H1 (cell line): ENCODE measurements at regions not wholly inside any gene's neighbourhood (a gene's known extent, or its start where the extent isn't known, plus 50 kb on each side); places are given as distances from the start of the nearest gene placed in this dataset.

Source experiments
- CTCF ChIA-PET: fragments of 300-600 bp; sonication (Branson Sonifier 250); formaldehyde crosslinking; loops from one replicate; lab custom pipeline; 2021; ENCODE audit not compliant: partially characterized antibody; lab: Charles Lee
- POLR2A ChIA-PET: fragments of 300-600 bp; sonication (Branson Sonifier 250); formaldehyde crosslinking; loops from one replicate; lab custom pipeline; 2021; ENCODE audit warnings: inconsistent platforms; ENCODE audit not compliant: partially characterized antibody; lab: Charles Lee
- DNase-seq, 2 experiments: peaks; one replicate each; pipeline versions ENCODE4 v3.0.0 to v3.0.0-alpha.2; 2010 to 2022; ENCODE audit warnings: low spot score in 2 of 2, low read depth in 1 of 2, mixed read lengths in 1 of 2
- FAIRE-seq: peaks from 2 replicates; lab custom pipeline; 2011; peaks lifted over from hg19 to GRCh38; lab: Jason Lieb, UNC
- H2AFZ ChIP-seq: 2 replicates; pipeline ENCODE4 v1.8.1; 2012; ENCODE audit warnings: low read length, inconsistent platforms
- H2AK5ac ChIP-seq: 2 replicates; pipeline ENCODE4 v1.6.1; 2013; ENCODE audit warnings: low read depth, low read length
- H2BK120ac ChIP-seq: replicated peaks from 2 replicates; pipeline ENCODE3; 2013; ENCODE audit warnings: low read depth, low read length, inconsistent platforms
- H2BK12ac ChIP-seq: 2 replicates; pipeline ENCODE4 v1.6.1; 2013; ENCODE audit warnings: low read depth, low read length
- H2BK15ac ChIP-seq: 2 replicates; pipeline ENCODE4 v1.6.1; 2013; ENCODE audit warnings: low read length
- H2BK20ac ChIP-seq: 2 replicates; pipeline ENCODE4 v1.6.1; 2013; ENCODE audit warnings: low read length
- H2BK5ac ChIP-seq: 2 replicates; pipeline ENCODE4 v1.6.1; 2013; ENCODE audit warnings: low read depth, low read length
- H3K14ac ChIP-seq: 2 replicates; pipeline ENCODE4 v1.6.1; 2013; ENCODE audit warnings: inconsistent platforms; ENCODE audit not compliant: insufficient read length
- H3K18ac ChIP-seq: 2 replicates; pipeline ENCODE4 v1.6.1; 2013; ENCODE audit warnings: low read length; ENCODE audit errors: extremely low read depth
- H3K23ac ChIP-seq: 2 replicates; pipeline ENCODE4 v1.6.1; 2013; ENCODE audit warnings: inconsistent platforms; ENCODE audit not compliant: insufficient read length
- H3K23me2 ChIP-seq: 2 replicates; pipeline ENCODE4 v1.6.1; 2013; ENCODE audit warnings: low read depth, low read length
- H3K27ac ChIP-seq: 2 replicates; pipeline ENCODE4 v1.6.1; 2011; ENCODE audit warnings: low read depth, low read length, inconsistent platforms
- H3K27me3 ChIP-seq, 4 experiments: replicated peaks in 1 of 4; 1 replicate in 1 of 4; 2 replicates in 3 of 4; pipeline versions ENCODE4 v1.6.1 to v1.8.1; 2011 to 2013; ENCODE audit warnings: low read length in 3 of 4, mild to moderate bottlenecking in 3 of 4, inconsistent platforms in 2 of 4, mixed read lengths in 2 of 4, moderate library complexity in 1 of 4; ENCODE audit not compliant: control insufficient read depth in 3 of 4, insufficient read depth in 3 of 4; ENCODE audit errors: extremely low read depth in 1 of 4
- H3K36me3 ChIP-seq, 4 experiments: 2 replicates each; pipeline versions ENCODE4 v1.6.1 to v1.8.1; 2011 to 2013; ENCODE audit warnings: mild to moderate bottlenecking in 4 of 4, low read length in 3 of 4, moderate library complexity in 2 of 4, control low read depth in 1 of 4, inconsistent platforms in 1 of 4; ENCODE audit not compliant: insufficient read depth in 4 of 4, control insufficient read depth in 2 of 4
- H3K4ac ChIP-seq: replicated peaks from 2 replicates; pipeline ENCODE3; 2013; ENCODE audit warnings: low read length, low read depth, mixed read lengths, inconsistent platforms; ENCODE audit not compliant: insufficient read length
- H3K4me1 ChIP-seq, 4 experiments: replicated peaks in 1 of 4; 1 replicate in 1 of 4; 2 replicates in 3 of 4; pipeline versions ENCODE4 v1.6.1 to v1.8.1; 2011 to 2013; ENCODE audit warnings: low read length in 3 of 4, inconsistent platforms in 2 of 4, mixed read lengths in 1 of 4; ENCODE audit not compliant: insufficient read depth in 4 of 4, control insufficient read depth in 3 of 4
- H3K4me2 ChIP-seq, 2 experiments: 2 replicates each; pipeline versions ENCODE4 v1.6.1 to v1.8.1; 2011 to 2013; ENCODE audit warnings: low read depth in 2 of 2, low read length in 2 of 2, control low read depth in 1 of 2, inconsistent platforms in 1 of 2, mild to moderate bottlenecking in 1 of 2; ENCODE audit not compliant: insufficient read depth in 1 of 2
- H3K4me3 ChIP-seq, 4 experiments: fragments of 200-600, 300-600 bp in 1 of 4; sonication (generic), shearing (Covaris generic), sonication (Bioruptor Twin) in 1 of 4; 2 replicates each; pipeline versions ENCODE4 v1.5.1 to v1.8.1; 2011 to 2016; ENCODE audit warnings: low read length in 4 of 4, low read depth in 3 of 4, control low read depth in 2 of 4, inconsistent platforms in 2 of 4, mild to moderate bottlenecking in 2 of 4, mixed read lengths in 1 of 4, moderate library complexity in 1 of 4; ENCODE audit not compliant: insufficient read depth in 2 of 4; ENCODE audit errors: extremely low read depth in 1 of 4
- H3K56ac ChIP-seq: replicated peaks from 2 replicates; pipeline ENCODE3; 2013; ENCODE audit warnings: low read depth, mild to moderate bottlenecking, mixed read lengths, low read length, inconsistent platforms; ENCODE audit not compliant: insufficient read length
- H3K79me1 ChIP-seq: 2 replicates; pipeline ENCODE4 v1.6.1; 2013; ENCODE audit warnings: low read depth, low read length, control low read depth
- H3K79me2 ChIP-seq, 2 experiments: 2 replicates each; pipeline versions ENCODE4 v1.6.1 to v1.8.1; 2012 to 2013; ENCODE audit warnings: low read length in 2 of 2, mild to moderate bottlenecking in 2 of 2, inconsistent platforms in 1 of 2; ENCODE audit not compliant: insufficient read depth in 2 of 2, control insufficient read depth in 1 of 2
- H3K9ac ChIP-seq, 4 experiments: replicated peaks in 1 of 4; 1 replicate in 1 of 4; 2 replicates in 3 of 4; pipeline versions ENCODE4 v1.6.1 to v1.8.1; 2011 to 2013; ENCODE audit warnings: low read depth in 3 of 4, low read length in 3 of 4, control low read depth in 2 of 4, mild to moderate bottlenecking in 2 of 4, moderate library complexity in 2 of 4, inconsistent platforms in 1 of 4; ENCODE audit errors: extremely low read depth in 1 of 4
- H3K9me3 ChIP-seq, 2 experiments: 2 replicates each; pipeline versions ENCODE4 v1.6.1 to v1.8.1; 2012 to 2013; ENCODE audit warnings: mild to moderate bottlenecking in 2 of 2, moderate library complexity in 2 of 2, control low read depth in 1 of 2, inconsistent platforms in 1 of 2, low read depth in 1 of 2, low read length in 1 of 2, mixed read lengths in 1 of 2; ENCODE audit not compliant: insufficient read depth in 2 of 2
- H4K20me1 ChIP-seq, 2 experiments: replicated peaks in 1 of 2; 2 replicates each; pipeline versions ENCODE3 to v1.8.1; 2011 to 2013; ENCODE audit warnings: inconsistent platforms in 2 of 2, low read length in 2 of 2, mild to moderate bottlenecking in 1 of 2; ENCODE audit not compliant: insufficient read depth in 2 of 2, control insufficient read depth in 1 of 2
- H4K5ac ChIP-seq: 2 replicates; pipeline ENCODE4 v1.6.1; 2013; ENCODE audit warnings: low read length, low read depth, mixed read lengths, inconsistent platforms; ENCODE audit not compliant: insufficient read length
- H4K8ac ChIP-seq: 2 replicates; pipeline ENCODE4 v1.8.0; 2013; ENCODE audit warnings: mild to moderate bottlenecking, moderate library complexity, low read length, inconsistent platforms; ENCODE audit not compliant: insufficient read depth; ENCODE audit errors: extremely low read depth
- H4K91ac ChIP-seq: replicated peaks from 2 replicates; pipeline ENCODE3; 2013; ENCODE audit warnings: low read length, mixed read lengths, inconsistent platforms; ENCODE audit not compliant: insufficient read length
- ASH2L ChIP-seq: fragments of 200-600, 300-600 bp; sonication (generic); IDR thresholded peaks from one replicate; pipeline ENCODE4 v1.7.1; 2017; ENCODE audit warnings: low read length
- BACH1 ChIP-seq: IDR thresholded peaks from 2 replicates; pipeline ENCODE4 v1.6.1; 2012; ENCODE audit warnings: low read length, improper control_type of control experiment
- CHD1 ChIP-seq: IDR thresholded peaks from 2 replicates; pipeline ENCODE4 v1.6.1; 2012; ENCODE audit warnings: low read depth, low read length, improper control_type of control experiment
- CTBP2 ChIP-seq: IDR thresholded peaks from 2 replicates; pipeline ENCODE4 v1.7.0; 2011; ENCODE audit warnings: borderline replicate concordance, mild to moderate bottlenecking, moderate library complexity, mixed read lengths, low read length; ENCODE audit not compliant: insufficient read depth, insufficient read length
- EP300 ChIP-seq, 2 experiments: IDR thresholded peaks; 1 replicate in 1 of 2; 2 replicates in 1 of 2; pipeline ENCODE4 v1.6.1; 2011 to 2012; ENCODE audit warnings: low read depth in 2 of 2, low read length in 2 of 2, mild to moderate bottlenecking in 2 of 2, borderline replicate concordance in 1 of 2, inconsistent platforms in 1 of 2, moderate library complexity in 1 of 2
- HDAC6 ChIP-seq: IDR thresholded peaks from one replicate; pipeline ENCODE4 v1.7.1; 2012; ENCODE audit warnings: low read depth, mild to moderate bottlenecking, inconsistent platforms, low read length, moderate library complexity
- KDM1A ChIP-seq: fragments of 200-600, 300-600 bp; sonication (generic); IDR thresholded peaks from 2 replicates; pipeline ENCODE4 v1.7.1; 2016; ENCODE audit warnings: mild to moderate bottlenecking, low read length, borderline replicate concordance
- MAFK ChIP-seq: IDR thresholded peaks from 2 replicates; pipeline ENCODE4 v1.6.1; 2012; ENCODE audit warnings: low read depth, mild to moderate bottlenecking, improper control_type of control experiment, low read length
- NRF1 ChIP-seq: IDR thresholded peaks from 2 replicates; pipeline ENCODE4 v1.6.1; 2011; ENCODE audit warnings: mild to moderate bottlenecking, low read depth, low read length, improper control_type of control experiment
- RFX5 ChIP-seq: IDR thresholded peaks from 2 replicates; pipeline ENCODE4 v1.6.1; 2011; ENCODE audit warnings: low read depth, low read length, improper control_type of control experiment, borderline replicate concordance
- SRF ChIP-seq: IDR thresholded peaks from 2 replicates; pipeline ENCODE4 v1.6.1; 2011; ENCODE audit warnings: mild to moderate bottlenecking, low read depth, low read length, moderate library complexity
- SUZ12 ChIP-seq: fragments of 200-600 bp; sonication (generic); IDR thresholded peaks from 2 replicates; pipeline ENCODE4 v1.6.1; 2012; ENCODE audit warnings: mild to moderate bottlenecking, inconsistent platforms, low read length, moderate library complexity, mixed read lengths
- TAF1 ChIP-seq: IDR thresholded peaks from 2 replicates; pipeline ENCODE4 v1.6.1; 2011; ENCODE audit warnings: mild to moderate bottlenecking, low read depth, low read length
- TEAD4 ChIP-seq: IDR thresholded peaks from 2 replicates; pipeline ENCODE4 v1.6.1; 2012; ENCODE audit warnings: low read depth, low read length, inconsistent platforms, mixed read lengths
- ZNF274 ChIP-seq: IDR thresholded peaks from 2 replicates; pipeline ENCODE4 v1.7.0; 2012; ENCODE audit warnings: low read length, borderline replicate concordance; ENCODE audit errors: extremely low read depth
- WGBS, 2 experiments: shearing (Covaris generic) in 1 of 2; methylation state at CpG; one replicate each; pipeline versions ENCODE4 v1.1.6 to v1.1.7; 2013 to 2015; ENCODE audit warnings: low lambda C conversion rate in 2 of 2, mixed read lengths in 2 of 2, inconsistent platforms in 1 of 2, low coverage in 1 of 2, missing lambda C conversion rate in 1 of 2; ENCODE audit not compliant: insufficient replicate concordance in 2 of 2, insufficient coverage in 1 of 2, insufficient read length in 1 of 2; ENCODE audit errors: extremely low coverage in 1 of 2, missing lambda C conversion rate in 1 of 2; 5-methylcytosine and 5-hydroxymethylcytosine counted together

- H4K91ac ChIP-seq, result no peak overlapping the region
- no peaks in the 10 kb centered on the region for H3K23me2 ChIP-seq
- H2BK20ac ChIP-seq, result no peak overlapping the region
- no peak overlapping the region for H3K56ac ChIP-seq
- H3K23ac ChIP-seq, result no peak overlapping the region
- CTCF ChIA-PET, result interaction anchor here (1.3 to 1.4 kb wide), 2 partner anchors 18 to 78 kb away, joined by 3 to 4 read pairs; no protein-coding TSS in a partner anchor
- no peaks in the 10 kb centered on the region for H3K36me3 ChIP-seq
- no peak for TF ChIP-seq SUZ12
- TF ChIP-seq RFX5, result no peak
- TF ChIP-seq NRF1, result no peak
- no peak for TF ChIP-seq BACH1
- TF ChIP-seq ASH2L, result no peak
- TF ChIP-seq ZNF274, result no peak
- TF ChIP-seq TEAD4, result no peak
- no peak for TF ChIP-seq EP300 (IDR thresholded peaks at IDR 0.05; ENCODE audit: borderline replicate concordance in 1 of 2, low read depth in 2 of 2, low read length in 2 of 2)
- TF ChIP-seq CTBP2, result no peak
- no peak for TF ChIP-seq KDM1A
- no peak for TF ChIP-seq MAFK
- TF ChIP-seq SRF, result no peak
- no peak for TF ChIP-seq TAF1
- TF ChIP-seq HDAC6, result no peak
- TF ChIP-seq CHD1, result no peak
- H3K79me1 ChIP-seq, result no peaks in the 10 kb centered on the region
- no peak overlapping the region for H3K18ac ChIP-seq
- H3K9ac ChIP-seq, result no peak overlapping the region
- H2AK5ac ChIP-seq, result no peak overlapping the region
- no peaks in the 10 kb centered on the region for H4K20me1 ChIP-seq
- 89% methylated on average over 1 of the region's 1 CpG; no CpG with 5 or more reads in 1 of the 2 experiments for WGBS, 2 experiments
- no peak overlapping the region for H2BK12ac ChIP-seq
- no peak for DNase-seq
- no peaks in the 10 kb centered on the region for H3K27me3 ChIP-seq
- H4K8ac ChIP-seq, result no peak overlapping the region
- no peak overlapping the region for H2BK120ac ChIP-seq
- POLR2A ChIA-PET, result no interaction called here
- H4K5ac ChIP-seq, result no peak overlapping the region
- H3K4me2 ChIP-seq, result no peak overlapping the region
- H3K9me3 ChIP-seq, result no peaks in the 10 kb centered on the region
- no peak overlapping the region for H2AFZ ChIP-seq
- no peak for FAIRE-seq
- H3K4ac ChIP-seq, result no peak overlapping the region
- H3K79me2 ChIP-seq, result no peaks in the 10 kb centered on the region
- H3K4me1 ChIP-seq, result no peaks in the 10 kb centered on the region
- no peak overlapping the region for H3K27ac ChIP-seq
- no peak overlapping the region for H3K4me3 ChIP-seq
- H2BK15ac ChIP-seq, result no peak overlapping the region
- H3K14ac ChIP-seq, result no peak overlapping the region
- H2BK5ac ChIP-seq, result no peak overlapping the region
Measured at GRCh38 chr2:198452327-198452726, 647.9 kb downstream of the PLCL1 start.
